Adrenal gland (tissue), 9 donors: ENCODE measurements at regions not wholly inside any gene's neighbourhood (a gene's known extent, or its start where the extent isn't known, plus 50 kb on each side); places are given as distances from the start of the nearest gene placed in this dataset.

Experiments used
- DNase-seq, 7 donors: peaks; one replicate each; pipeline ENCODE4 v3.0.0-alpha.2; 2019 to 2020
- H3K27ac ChIP-seq, 5 donors: fragments of 200-600 bp; sonication (generic) in 4 of 5; 1 replicate in 3 of 5; 2 replicates in 2 of 5; pipeline versions ENCODE4 v1.5.1 to v1.8.0; 2016 to 2020; ENCODE audit warnings: mild to moderate bottlenecking in 1 of 5
- H3K27me3 ChIP-seq: fragments of 200-600 bp; 2 replicates; pipeline ENCODE4 v1.8.0; 2021
- H3K36me3 ChIP-seq, 2 donors: fragments of 200-600 bp; replicated peaks in 1 of 2; 1 replicate in 1 of 2; 2 replicates in 1 of 2; pipeline versions ENCODE4 v1.5.1 to v1.8.0; 2018 to 2022
- H3K4me1 ChIP-seq, 2 donors: fragments of 200-600 bp; replicated peaks in 1 of 2; 1 replicate in 1 of 2; 2 replicates in 1 of 2; pipeline versions ENCODE4 v1.5.1 to v1.8.0; 2018 to 2021
- H3K4me3 ChIP-seq, 4 donors: fragments of 200-600 bp; sonication (generic) in 3 of 4; one replicate each; pipeline ENCODE4 v1.5.1; 2016 to 2018
- H3K9me3 ChIP-seq, 3 donors: fragments of 200-600 bp; sonication (generic) in 1 of 3; replicated peaks in 1 of 3; 1 replicate in 2 of 3; 2 replicates in 1 of 3; pipeline versions ENCODE4 v1.5.1 to v1.8.0; 2016 to 2021
- POLR2A ChIP-seq, 2 donors: fragments of 450-650 bp; IDR thresholded peaks; one replicate each; pipeline ENCODE4 v1.6.1; 2017; ENCODE audit warnings: antibody characterized with exemption in 2 of 2, mild to moderate bottlenecking in 2 of 2, moderate library complexity in 1 of 2
- WGBS, 4 donors: extraction: QIAGEN DNeasy Blood & Tissue Kit in 2 of 4; methylation state at CpG; one replicate each; pipeline versions ENCODE4 v1.1.5 to v1.1.7; 2013 to 2017; 5-methylcytosine and 5-hydroxymethylcytosine counted together
- intact Hi-C, 2 donors: fragments of 100-400 bp; cut with DNase I; formaldehyde crosslinking; loops; one replicate each; pipeline versions ENCODE4 v1.14.1 to v1.15.0; 2022 to 2023
- TF ChIP-seq, protein P1 (sequence below), 6 experiments: fragments of 450-650 bp in 4 of 6; fragments of 200-600 bp in 2 of 6; sonication (generic) in 1 of 6; IDR thresholded peaks; 1 replicate in 5 of 6; 2 replicates in 1 of 6; pipeline versions ENCODE4 v1.5.1 to v1.8.0; 2016 to 2021; ENCODE audit warnings: antibody characterized with exemption in 6 of 6, mild to moderate bottlenecking in 2 of 6, moderate library complexity in 1 of 6
- donor health status: healthy with polysubstance abuse.
- donor health status: Bipolar disorder and iron deficiency.
- donor health status: DM: yes; HTN: yes; CAD: no.
- donor health status: DM: no; HTN: no; CAD: no.
- donor health status: DM: no; HTN: no; CAD: no.

GRCh38 chr4:83170952-83171399, 56.4 kb upstream of the PLAC8 start:
- Histone ChIP-seq H3K27ac (no peak overlapping the region), H3K4me1 (no peaks in the 10 kb centered on the region), H3K4me3 (no peak overlapping the region), H3K36me3 (no peaks in the 10 kb centered on the region), H3K27me3 (no peaks in the 10 kb centered on the region), H3K9me3 (no peaks in the 10 kb centered on the region)
- intact Hi-C loops, result no loop called here
- WGBS, 4 donors, result 64 to 73% (median 69%) methylated on average over 4 of the region's 4 CpGs
- no peak for DNase-seq
- TF ChIP-seq, protein P1, sequence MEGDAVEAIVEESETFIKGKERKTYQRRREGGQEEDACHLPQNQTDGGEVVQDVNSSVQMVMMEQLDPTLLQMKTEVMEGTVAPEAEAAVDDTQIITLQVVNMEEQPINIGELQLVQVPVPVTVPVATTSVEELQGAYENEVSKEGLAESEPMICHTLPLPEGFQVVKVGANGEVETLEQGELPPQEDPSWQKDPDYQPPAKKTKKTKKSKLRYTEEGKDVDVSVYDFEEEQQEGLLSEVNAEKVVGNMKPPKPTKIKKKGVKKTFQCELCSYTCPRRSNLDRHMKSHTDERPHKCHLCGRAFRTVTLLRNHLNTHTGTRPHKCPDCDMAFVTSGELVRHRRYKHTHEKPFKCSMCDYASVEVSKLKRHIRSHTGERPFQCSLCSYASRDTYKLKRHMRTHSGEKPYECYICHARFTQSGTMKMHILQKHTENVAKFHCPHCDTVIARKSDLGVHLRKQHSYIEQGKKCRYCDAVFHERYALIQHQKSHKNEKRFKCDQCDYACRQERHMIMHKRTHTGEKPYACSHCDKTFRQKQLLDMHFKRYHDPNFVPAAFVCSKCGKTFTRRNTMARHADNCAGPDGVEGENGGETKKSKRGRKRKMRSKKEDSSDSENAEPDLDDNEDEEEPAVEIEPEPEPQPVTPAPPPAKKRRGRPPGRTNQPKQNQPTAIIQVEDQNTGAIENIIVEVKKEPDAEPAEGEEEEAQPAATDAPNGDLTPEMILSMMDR (IDR thresholded peaks at IDR 0.05), result no peak
- TF ChIP-seq POLR2A (IDR thresholded peaks at IDR 0.05), result no peak
